ENCODE measurements at regions not wholly inside any gene's neighbourhood (a gene's known extent, or its start where the extent isn't known, plus 50 kb on each side); places are given as distances from the start of the nearest gene placed in this dataset.

- no peak for TF ChIP-seq REST (IDR thresholded peaks at IDR 0.05; ENCODE audit: low read depth)
- no peak for TF ChIP-seq FOSL1 (IDR thresholded peaks at IDR 0.05; ENCODE audit: low read depth)
- TF ChIP-seq MAX (IDR thresholded peaks at IDR 0.05) = no peak
- no peak for TF ChIP-seq EGR1 (IDR thresholded peaks at IDR 0.05; ENCODE audit: low read depth)
- TF ChIP-seq ATF3 (IDR thresholded peaks at IDR 0.05) = no peak
- TF ChIP-seq ELF1 (IDR thresholded peaks at IDR 0.05; ENCODE audit: borderline replicate concordance, low read depth) = no peak
- TF ChIP-seq ZBTB33 (IDR thresholded peaks at IDR 0.05; ENCODE audit: extremely low read depth, insufficient replicate concordance, low read length) = no peak
- TF ChIP-seq CBX3 (IDR thresholded peaks at IDR 0.05; ENCODE audit: low read depth) = no peak
Observed at GRCh38 chr15:98322581-98322980, 325.8 kb upstream of the IGF1R start (continued).
